Endothelial cell of umbilical vein (primary cell): ENCODE measurements at regions not wholly inside any gene's neighbourhood (a gene's known extent, or its start where the extent isn't known, plus 50 kb on each side); places are given as distances from the start of the nearest gene placed in this dataset.

Experiments used
- BruUV-seq: library from RNA; stranded (reverse); fragments of 400-500 nt; replicated peaks from 2 replicates; lab custom pipeline; 2021; lab: Mats Ljungman, UMichigan
- CTCF ChIA-PET: fragments of 300-600, 350-600 bp; sonication (Branson Sonifier 250); formaldehyde crosslinking; loops from one replicate; lab custom pipeline; 2021; ENCODE audit warnings: antibody characterized with exemption, inconsistent platforms; lab: Charles Lee
- POLR2A ChIA-PET: fragments of 300-600, 350-600 bp; sonication (Branson Sonifier 250); formaldehyde crosslinking; loops from one replicate; lab custom pipeline; 2021; ENCODE audit warnings: antibody characterized with exemption, inconsistent platforms; lab: Charles Lee
- DNase-seq: peaks from one replicate; pipeline ENCODE4 v3.0.0-alpha.2; 2011; ENCODE audit warnings: low read depth, low spot score
- FAIRE-seq: peaks from 2 replicates; lab custom pipeline; 2011; peaks lifted over from hg19 to GRCh38; lab: Jason Lieb, UNC
- H2AFZ ChIP-seq: 2 replicates; pipeline ENCODE4 v1.6.0; 2012; ENCODE audit warnings: low read depth, low read length, control low read depth, inconsistent platforms
- H3K27ac ChIP-seq: 2 replicates; pipeline ENCODE4 v1.5.1; 2011; ENCODE audit warnings: low read depth, mild to moderate bottlenecking, control low read depth, low read length, moderate library complexity; ENCODE audit not compliant: insufficient read depth
- H3K27me3 ChIP-seq, 2 experiments: 2 replicates each; pipeline versions ENCODE4 v1.6.0 to v1.6.1; 2011; ENCODE audit warnings: low read length in 2 of 2, mixed read lengths in 1 of 2; ENCODE audit not compliant: control insufficient read depth in 2 of 2, insufficient read depth in 2 of 2
- H3K36me3 ChIP-seq, 2 experiments: 2 replicates in 1 of 2; 3 replicates in 1 of 2; pipeline ENCODE4 v1.5.1; 2011; ENCODE audit warnings: low read length in 2 of 2, mild to moderate bottlenecking in 1 of 2, moderate library complexity in 1 of 2; ENCODE audit not compliant: control insufficient read depth in 2 of 2, insufficient read depth in 2 of 2; ENCODE audit errors: extremely low read depth in 1 of 2
- H3K4me1 ChIP-seq: 3 replicates; pipeline ENCODE4 v1.5.1; 2011; ENCODE audit warnings: mild to moderate bottlenecking, low read length; ENCODE audit not compliant: control insufficient read depth, insufficient read depth; ENCODE audit errors: extremely low read depth
- H3K4me2 ChIP-seq: 2 replicates; pipeline ENCODE4 v1.6.1; 2011; ENCODE audit warnings: low read length, control low read depth, mixed read lengths; ENCODE audit not compliant: insufficient read depth
- H3K4me3 ChIP-seq, 3 experiments: fragments of 200-600 bp in 1 of 3; sonication (generic), shearing (Covaris generic) in 1 of 3; replicated peaks in 1 of 3; 2 replicates each; pipeline ENCODE4 v1.5.1; 2011 to 2016; ENCODE audit warnings: control low read depth in 3 of 3, low read length in 3 of 3, mild to moderate bottlenecking in 2 of 3, inconsistent platforms in 1 of 3, low read depth in 1 of 3, moderate library complexity in 1 of 3; ENCODE audit not compliant: insufficient read depth in 1 of 3
- H3K79me2 ChIP-seq: 2 replicates; pipeline ENCODE4 v1.6.0; 2012; ENCODE audit warnings: low read length, inconsistent platforms; ENCODE audit not compliant: control insufficient read depth, insufficient read depth
- H3K9ac ChIP-seq: replicated peaks from 2 replicates; pipeline ENCODE3; 2011; ENCODE audit warnings: low read length, control low read depth; ENCODE audit not compliant: insufficient read depth; ENCODE audit errors: extremely low read depth
- H3K9me1 ChIP-seq: replicated peaks from 3 replicates; pipeline ENCODE4 v1.6.0; 2011; ENCODE audit warnings: mild to moderate bottlenecking, low read length; ENCODE audit not compliant: control insufficient read depth, insufficient read depth; ENCODE audit errors: extremely low read depth
- H3K9me3 ChIP-seq: replicated peaks from 2 replicates; pipeline ENCODE4 v1.5.1; 2012; ENCODE audit warnings: low read length, inconsistent platforms; ENCODE audit not compliant: control insufficient read depth, insufficient read depth
- H4K20me1 ChIP-seq: replicated peaks from 2 replicates; pipeline ENCODE3; 2011; ENCODE audit warnings: mild to moderate bottlenecking, low read length; ENCODE audit not compliant: control insufficient read depth, insufficient read depth; ENCODE audit errors: extremely low read depth
- EZH2 ChIP-seq: IDR thresholded peaks from 2 replicates; pipeline ENCODE4 v1.6.1; 2012; ENCODE audit warnings: borderline replicate concordance, low read depth, mild to moderate bottlenecking, moderate library complexity, low read length, inconsistent platforms; ENCODE audit not compliant: severe bottlenecking
- FOS ChIP-seq: IDR thresholded peaks from 2 replicates; pipeline ENCODE4 v1.6.1; 2011; ENCODE audit warnings: mild to moderate bottlenecking, low read length, moderate library complexity, borderline replicate concordance; ENCODE audit not compliant: insufficient read depth
- GATA2 ChIP-seq: IDR thresholded peaks from 2 replicates; pipeline ENCODE4 v1.7.0; 2011; ENCODE audit warnings: low read depth, mild to moderate bottlenecking, moderate library complexity, mixed read lengths, low read length; ENCODE audit not compliant: insufficient read length, insufficient read depth
- JUN ChIP-seq: IDR thresholded peaks from 2 replicates; pipeline ENCODE4 v1.6.1; 2011; ENCODE audit warnings: borderline replicate concordance, low read depth; ENCODE audit not compliant: insufficient read length, insufficient read depth
- MYC ChIP-seq: IDR thresholded peaks from one replicate; pipeline ENCODE4 v1.6.1; 2011; ENCODE audit warnings: mild to moderate bottlenecking, low read depth, low read length
- POLR2A ChIP-seq: IDR thresholded peaks from 2 replicates; pipeline ENCODE4 v1.6.1; 2012; ENCODE audit warnings: low read depth, mild to moderate bottlenecking, control low read depth, low read length
- POLR2AphosphoS5 ChIP-seq: IDR thresholded peaks from 2 replicates; pipeline ENCODE4 v1.6.1; 2012; ENCODE audit warnings: low read depth, mild to moderate bottlenecking, control low read depth, low read length, moderate library complexity; ENCODE audit not compliant: insufficient read depth
- dilution Hi-C: fragments of 300-500 bp; cut with MboI; formaldehyde crosslinking; loops from one replicate; pipeline ENCODE4 v1.15.0; 2019; ENCODE audit warnings: low sequenced_read_pairs; ENCODE audit not compliant: extremely low pct_ligation_motif_present
- intact Hi-C: fragments of 100-400 bp; cut with micrococcal nuclease; formaldehyde crosslinking; loops from one replicate; pipeline ENCODE4 v1.10.0; 2022
- TF ChIP-seq, protein P1 (sequence below), 2 donors: IDR thresholded peaks; 1 replicate in 1 of 2; 2 replicates in 1 of 2; pipeline ENCODE4 v1.5.1; 2011; ENCODE audit warnings: low read length in 2 of 2, mild to moderate bottlenecking in 2 of 2, moderate library complexity in 2 of 2, control low read depth in 1 of 2, inconsistent platforms in 1 of 2, low read depth in 1 of 2; ENCODE audit not compliant: insufficient read depth in 1 of 2; ENCODE audit errors: extremely low read depth in 1 of 2
- TF ChIP-seq, protein P2 (sequence below): IDR thresholded peaks from 2 replicates; pipeline ENCODE4 v1.6.1; 2011; ENCODE audit not compliant: insufficient read depth, insufficient read length

DNA sequence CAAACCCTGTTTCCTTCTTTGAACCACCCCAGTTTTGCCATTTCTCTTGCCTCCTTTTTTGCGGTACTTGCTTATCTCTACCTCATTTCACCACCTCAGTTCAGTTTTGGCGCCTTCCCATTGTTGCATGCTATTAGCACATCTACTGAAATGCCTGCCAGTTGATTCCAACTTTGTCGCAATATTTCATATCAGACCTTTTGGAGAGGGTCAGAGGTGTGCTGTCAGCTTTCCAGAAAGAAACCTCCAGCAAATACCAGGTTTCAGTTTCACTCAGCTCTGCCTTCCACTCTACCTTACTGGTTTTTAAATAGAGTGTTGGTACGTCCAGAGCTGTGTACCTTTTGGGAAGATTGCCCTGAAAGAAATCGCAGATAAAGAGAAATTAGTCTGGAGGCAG is 91.9 kb upstream of the CPEB2 start:
- intact Hi-C loops: no loop called here
- H3K4me1 ChIP-seq: no peaks in the 10 kb centered on the region
- no peaks in the 10 kb centered on the region for H3K9me3 ChIP-seq
- no peak for FAIRE-seq
- no peak overlapping the region for H3K4me2 ChIP-seq
- H3K9ac ChIP-seq: no peak overlapping the region
- BruUV-seq: no TSS peak
- no peaks in the 10 kb centered on the region for H4K20me1 ChIP-seq
- DNase-seq: no peak
- dilution Hi-C loops: no loop called here
- no peak overlapping the region for H2AFZ ChIP-seq
- no peaks in the 10 kb centered on the region for H3K9me1 ChIP-seq
- no peak overlapping the region for H3K4me3 ChIP-seq
- H3K79me2 ChIP-seq: no peaks in the 10 kb centered on the region
- TF ChIP-seq, protein P1, sequence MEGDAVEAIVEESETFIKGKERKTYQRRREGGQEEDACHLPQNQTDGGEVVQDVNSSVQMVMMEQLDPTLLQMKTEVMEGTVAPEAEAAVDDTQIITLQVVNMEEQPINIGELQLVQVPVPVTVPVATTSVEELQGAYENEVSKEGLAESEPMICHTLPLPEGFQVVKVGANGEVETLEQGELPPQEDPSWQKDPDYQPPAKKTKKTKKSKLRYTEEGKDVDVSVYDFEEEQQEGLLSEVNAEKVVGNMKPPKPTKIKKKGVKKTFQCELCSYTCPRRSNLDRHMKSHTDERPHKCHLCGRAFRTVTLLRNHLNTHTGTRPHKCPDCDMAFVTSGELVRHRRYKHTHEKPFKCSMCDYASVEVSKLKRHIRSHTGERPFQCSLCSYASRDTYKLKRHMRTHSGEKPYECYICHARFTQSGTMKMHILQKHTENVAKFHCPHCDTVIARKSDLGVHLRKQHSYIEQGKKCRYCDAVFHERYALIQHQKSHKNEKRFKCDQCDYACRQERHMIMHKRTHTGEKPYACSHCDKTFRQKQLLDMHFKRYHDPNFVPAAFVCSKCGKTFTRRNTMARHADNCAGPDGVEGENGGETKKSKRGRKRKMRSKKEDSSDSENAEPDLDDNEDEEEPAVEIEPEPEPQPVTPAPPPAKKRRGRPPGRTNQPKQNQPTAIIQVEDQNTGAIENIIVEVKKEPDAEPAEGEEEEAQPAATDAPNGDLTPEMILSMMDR (IDR thresholded peaks at IDR 0.05; ENCODE audit: extremely low read depth in 1 of 2, insufficient read depth in 1 of 2, low read depth in 1 of 2, low read length in 2 of 2): no peak
- TF ChIP-seq POLR2A: no peak
- TF ChIP-seq GATA2: no peak
- no peak for TF ChIP-seq MYC
- TF ChIP-seq EZH2: no peak
- TF ChIP-seq, protein P2, sequence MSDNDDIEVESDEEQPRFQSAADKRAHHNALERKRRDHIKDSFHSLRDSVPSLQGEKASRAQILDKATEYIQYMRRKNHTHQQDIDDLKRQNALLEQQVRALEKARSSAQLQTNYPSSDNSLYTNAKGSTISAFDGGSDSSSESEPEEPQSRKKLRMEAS: no peak
- TF ChIP-seq POLR2AphosphoS5: no peak
- no peak for TF ChIP-seq JUN
- no peak for TF ChIP-seq FOS
- H3K27ac ChIP-seq: no peak overlapping the region
- no peaks in the 10 kb centered on the region for H3K27me3 ChIP-seq
- ChIA-PET POLR2A (no interaction called here), CTCF (no interaction called here)
- no peaks in the 10 kb centered on the region for H3K36me3 ChIP-seq
